ACC112 (cell line): ENCODE measurements at regions not wholly inside any gene's neighbourhood (a gene's known extent, or its start where the extent isn't known, plus 50 kb on each side); places are given as distances from the start of the nearest gene placed in this dataset.

Experiments
- H2AFZ ChIP-seq: fragments of 200-600 bp; sonication (generic); one replicate; pipeline ENCODE4 v1.6.0; 2017; ENCODE audit warnings: antibody characterized with exemption, low read length; ENCODE audit not compliant: unreplicated experiment
- H3K27ac ChIP-seq: fragments of 200-600 bp; sonication (generic); 2 replicates; pipeline ENCODE4 v1.5.1; 2014; ENCODE audit warnings: low read depth, mild to moderate bottlenecking, antibody characterized with exemption, low read length, moderate library complexity
- H3K27me3 ChIP-seq: fragments of 200-600 bp; sonication (generic); 2 replicates; pipeline ENCODE4 v1.6.1; 2014; ENCODE audit warnings: mild to moderate bottlenecking, antibody characterized with exemption, low read length, moderate library complexity, mixed read lengths; ENCODE audit not compliant: insufficient read depth
- H3K36me3 ChIP-seq: fragments of 200-600 bp; sonication (generic); 2 replicates; pipeline ENCODE4 v1.6.1; 2016; ENCODE audit warnings: mild to moderate bottlenecking, antibody characterized with exemption, low read length, moderate library complexity, mixed read lengths; ENCODE audit not compliant: insufficient read depth
- H3K4me1 ChIP-seq: fragments of 200-600 bp; sonication (generic); one replicate; pipeline ENCODE4 v1.6.1; 2016; ENCODE audit warnings: low read length, mixed read lengths; ENCODE audit not compliant: insufficient read depth, unreplicated experiment, control insufficient read depth
- H3K4me3 ChIP-seq: fragments of 200-600 bp; sonication (generic); 2 replicates; pipeline ENCODE4 v1.5.1; 2014; ENCODE audit warnings: mild to moderate bottlenecking, low read depth, low read length
- H3K79me2 ChIP-seq: fragments of 200-600 bp; sonication (generic); one replicate; pipeline ENCODE4 v1.6.0; 2016; ENCODE audit warnings: low read length; ENCODE audit not compliant: control insufficient read depth, unreplicated experiment, insufficient read depth

- Histone ChIP-seq H2AFZ (no peak overlapping the region), H3K4me1 (no peaks in the 10 kb centered on the region), H3K79me2 (peaks cover 3% of the 10 kb centered on the region), H3K27me3 (no peaks in the 10 kb centered on the region), H3K27ac (no peak overlapping the region), H3K36me3 (no peaks in the 10 kb centered on the region), H3K4me3 (no peak overlapping the region)
Measured at GRCh38 chr17:72485596-72485995, 364.8 kb downstream of the SOX9 start.

DNA sequence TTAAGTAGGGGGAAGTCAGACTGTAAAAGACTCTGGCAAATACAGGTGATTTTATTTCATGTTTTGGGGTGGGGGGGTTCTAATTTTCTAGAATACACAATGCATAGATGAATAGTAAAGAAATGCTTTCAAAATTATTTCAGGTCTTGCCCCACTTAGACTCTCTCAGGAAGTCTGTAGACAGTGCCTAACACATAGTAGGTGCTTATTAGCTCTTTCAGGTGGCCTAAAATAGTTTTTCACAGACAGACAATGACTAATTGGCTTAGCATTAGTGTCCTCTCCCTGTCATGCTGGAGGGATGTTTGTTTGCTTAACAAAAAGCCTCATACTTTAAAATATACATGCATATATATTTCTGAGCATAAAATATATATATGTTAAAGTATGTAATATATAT lies 366.0 kb downstream of the SOX9 start:
- Histone ChIP-seq H3K27me3 (no peaks in the 10 kb centered on the region), H3K36me3 (no peaks in the 10 kb centered on the region), H3K4me1 (no peaks in the 10 kb centered on the region), H3K4me3 (no peak overlapping the region), H3K79me2 (peaks cover 3% of the 10 kb centered on the region), H3K27ac (no peak overlapping the region), H2AFZ (no peak overlapping the region)

DNA sequence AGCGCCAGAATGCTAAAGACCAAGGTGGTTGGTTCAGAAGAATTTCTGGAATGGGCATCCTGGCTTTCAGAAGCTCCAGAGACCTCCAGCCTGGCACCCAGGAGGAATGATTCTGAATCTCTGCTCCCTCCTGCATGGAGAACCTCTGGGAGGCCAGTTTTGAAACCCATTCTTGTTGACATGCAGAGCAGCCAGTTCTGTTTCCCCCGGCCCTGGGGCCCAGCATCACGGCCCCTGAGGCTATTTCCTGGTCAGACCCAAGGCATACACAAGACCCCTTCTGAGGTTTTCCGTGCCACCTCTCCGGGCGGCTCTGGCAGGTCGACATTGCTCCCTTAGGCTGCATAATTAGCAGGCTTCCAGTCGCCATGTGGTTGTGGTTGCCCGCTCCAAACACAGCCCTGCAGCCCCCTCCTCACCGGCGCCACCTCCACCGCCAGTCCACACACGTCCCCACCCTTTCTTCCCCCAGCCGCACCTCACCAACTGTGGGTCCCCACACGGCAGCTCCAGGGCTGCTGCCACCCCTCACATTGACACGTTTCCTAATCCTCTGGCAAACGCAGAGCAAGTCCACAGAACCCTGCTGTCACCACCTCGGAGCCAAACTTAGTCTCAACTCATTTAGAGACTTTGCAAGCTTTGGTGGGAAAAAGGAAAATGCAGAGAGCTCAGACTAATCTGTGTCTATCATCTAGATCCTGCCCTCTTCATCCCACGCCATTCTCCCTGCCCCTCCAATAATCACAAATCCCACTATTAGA lies 367.1 kb downstream of the SOX9 start:
- peaks cover 3% of the 10 kb centered on the region for H3K79me2 ChIP-seq
- H3K4me3 ChIP-seq, result no peak overlapping the region
- no peak overlapping the region for H3K27ac ChIP-seq
- no peak overlapping the region for H2AFZ ChIP-seq
- H3K4me1 ChIP-seq, result no peaks in the 10 kb centered on the region
- H3K36me3 ChIP-seq, result no peaks in the 10 kb centered on the region
- H3K27me3 ChIP-seq, result no peaks in the 10 kb centered on the region

- no peaks in the 10 kb centered on the region for H3K27me3 ChIP-seq
- peaks cover 3% of the 10 kb centered on the region for H3K79me2 ChIP-seq
Measured at GRCh38 chr17:72488555-72489271, 367.9 kb downstream of the SOX9 start.

DNA sequence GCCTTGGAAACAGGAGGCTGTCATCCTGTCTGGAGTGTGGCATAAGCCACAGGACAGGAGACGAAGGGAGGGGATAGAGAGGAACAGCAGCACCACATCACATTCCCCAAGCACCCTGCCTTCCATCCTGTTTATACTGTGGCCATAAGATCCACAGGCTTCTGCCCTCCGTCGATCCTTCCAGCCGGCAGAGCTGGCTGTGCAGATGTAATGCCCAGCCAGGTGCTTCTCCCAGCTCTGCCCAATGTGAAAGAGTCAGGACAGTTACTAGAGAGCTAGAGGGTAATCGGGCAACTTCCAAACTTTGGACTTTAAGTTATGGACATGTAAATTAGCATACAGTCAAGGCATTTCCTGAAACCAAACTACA lies 368.4 kb downstream of the SOX9 start:
- H2AFZ ChIP-seq, result no peak overlapping the region

More at GRCh38 chr17:72488555-72489271, 367.9 kb downstream of the SOX9 start:
- H3K36me3 ChIP-seq, result no peaks in the 10 kb centered on the region
- no peak overlapping the region for H3K27ac ChIP-seq
- no peaks in the 10 kb centered on the region for H3K4me1 ChIP-seq
- no peak overlapping the region for H3K4me3 ChIP-seq
- no peak overlapping the region for H2AFZ ChIP-seq

DNA sequence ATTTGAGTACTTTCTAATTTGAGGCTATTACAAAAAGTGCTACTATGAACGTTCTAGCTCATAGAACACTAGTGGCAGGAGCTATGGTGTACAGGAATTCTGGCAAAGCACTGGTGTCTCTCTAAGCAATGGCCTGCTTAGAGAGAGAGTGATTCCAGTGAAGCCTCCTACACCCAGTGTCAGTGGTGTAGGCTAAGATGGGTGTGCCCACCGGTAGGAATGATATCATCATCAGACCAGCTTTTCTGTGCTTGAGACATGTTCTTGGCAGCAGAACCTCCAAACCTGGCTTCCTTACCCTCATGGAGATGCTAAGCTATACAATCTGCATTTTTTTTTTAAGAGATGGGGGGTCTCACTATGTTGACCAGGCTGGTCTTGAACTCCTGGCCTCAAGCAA lies 370.3 kb downstream of the SOX9 start:
- H3K27me3 ChIP-seq, result no peaks in the 10 kb centered on the region
- H2AFZ ChIP-seq, result no peak overlapping the region
- no peak overlapping the region for H3K4me3 ChIP-seq
- no peaks in the 10 kb centered on the region for H3K4me1 ChIP-seq
- peaks cover 9% of the 10 kb centered on the region for H3K79me2 ChIP-seq
- no peaks in the 10 kb centered on the region for H3K36me3 ChIP-seq
- no peak overlapping the region for H3K27ac ChIP-seq

More for the DNA sequence above, 368.4 kb downstream of the SOX9 start:
- no peak overlapping the region for H3K4me3 ChIP-seq
- H3K27me3 ChIP-seq, result no peaks in the 10 kb centered on the region
- H3K36me3 ChIP-seq, result no peaks in the 10 kb centered on the region
- peaks cover 3% of the 10 kb centered on the region for H3K79me2 ChIP-seq
- H3K4me1 ChIP-seq, result no peaks in the 10 kb centered on the region
- H3K27ac ChIP-seq, result no peak overlapping the region

DNA sequence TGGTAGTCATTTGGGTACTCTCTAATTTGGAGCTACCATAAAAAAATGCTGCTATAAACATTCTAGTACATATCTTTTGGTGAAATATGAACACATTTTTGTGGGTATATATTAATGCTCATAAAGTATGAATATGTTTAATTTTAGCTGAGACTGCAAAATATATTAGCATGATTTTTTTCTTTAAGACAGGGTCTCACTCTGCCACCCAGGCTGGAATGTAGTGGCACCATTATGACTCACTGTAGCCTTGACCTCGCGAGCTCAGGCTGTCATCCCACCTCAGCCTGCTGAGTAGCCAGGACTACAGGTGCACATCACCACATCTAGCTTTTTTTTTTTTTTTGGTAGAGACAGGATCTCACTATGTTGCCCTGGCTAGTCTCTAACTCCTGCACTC lies 371.7 kb downstream of the SOX9 start:
- Histone ChIP-seq H3K4me3 (no peak overlapping the region), H3K36me3 (no peaks in the 10 kb centered on the region), H2AFZ (no peak overlapping the region), H3K27ac (no peak overlapping the region), H3K79me2 (peaks cover 6% of the 10 kb centered on the region), H3K4me1 (no peaks in the 10 kb centered on the region), H3K27me3 (no peaks in the 10 kb centered on the region)

DNA sequence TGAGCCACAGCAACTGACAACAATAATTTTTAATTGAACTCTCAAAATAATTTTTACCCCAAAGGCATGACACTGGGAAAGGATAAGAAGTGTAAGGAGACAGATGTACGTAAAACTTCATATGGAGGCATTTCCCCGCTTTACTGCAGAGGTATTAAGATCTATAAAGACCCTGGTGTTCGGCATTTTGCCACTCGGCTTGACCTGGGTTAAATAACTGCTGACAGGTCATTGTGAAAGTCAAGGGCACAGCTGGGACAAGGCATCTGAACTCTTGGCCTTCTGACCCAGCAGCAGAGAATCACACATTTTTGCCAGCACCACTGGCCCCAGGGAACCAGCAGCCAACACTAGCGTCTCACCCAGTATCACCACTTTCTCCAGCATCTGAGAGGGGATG lies 372.1 kb downstream of the SOX9 start:
- Histone ChIP-seq H3K4me3 (no peak overlapping the region), H3K79me2 (peaks cover 6% of the 10 kb centered on the region), H3K27me3 (no peaks in the 10 kb centered on the region), H3K27ac (no peak overlapping the region), H3K36me3 (no peaks in the 10 kb centered on the region), H3K4me1 (no peaks in the 10 kb centered on the region), H2AFZ (no peak overlapping the region)

DNA sequence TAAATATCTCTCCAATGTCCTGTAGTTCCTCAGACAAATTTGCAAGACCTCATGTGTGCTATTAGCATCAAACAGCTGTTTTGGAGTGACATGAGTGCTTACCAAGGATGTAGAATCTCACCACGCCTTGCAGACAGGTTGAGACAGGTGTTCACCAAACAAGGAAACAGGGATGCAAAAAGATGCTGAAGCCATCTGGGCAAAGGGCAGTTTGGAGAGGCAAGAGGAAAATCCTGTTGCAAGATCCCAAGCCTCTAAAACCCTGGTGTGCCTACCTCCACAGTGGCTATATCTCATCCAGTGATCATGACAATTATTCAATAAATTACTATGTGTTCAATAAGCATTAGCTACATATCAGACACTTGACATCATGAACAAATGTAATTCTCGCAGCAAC lies 373.7 kb downstream of the SOX9 start:
- no peak overlapping the region for H3K4me3 ChIP-seq
- H2AFZ ChIP-seq, result no peak overlapping the region
- no peak overlapping the region for H3K27ac ChIP-seq
- H3K79me2 ChIP-seq, result peaks cover 11% of the 10 kb centered on the region
- H3K4me1 ChIP-seq, result no peaks in the 10 kb centered on the region
- H3K27me3 ChIP-seq, result no peaks in the 10 kb centered on the region
- H3K36me3 ChIP-seq, result no peaks in the 10 kb centered on the region

DNA sequence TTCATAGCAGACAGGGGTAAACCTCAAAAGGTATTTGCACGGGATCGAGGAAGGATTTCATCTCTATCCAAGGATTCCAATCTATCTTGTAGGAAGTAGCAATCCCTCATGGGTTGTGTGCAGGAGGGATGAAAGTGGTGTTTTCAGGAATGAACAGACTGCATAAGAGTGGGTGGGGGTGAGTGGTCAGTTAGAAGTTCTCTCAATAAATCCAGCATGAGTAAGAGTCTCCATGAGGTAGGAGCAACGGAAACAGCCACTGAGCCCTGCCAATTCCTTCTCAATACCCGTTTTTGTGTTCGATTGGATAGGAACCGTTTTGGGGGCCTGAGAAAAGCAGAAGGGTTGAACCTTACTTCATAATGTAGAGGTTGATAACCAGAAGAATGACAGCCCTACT lies 375.6 kb downstream of the SOX9 start:
- Histone ChIP-seq H3K4me3 (no peak overlapping the region), H3K27me3 (no peaks in the 10 kb centered on the region), H3K79me2 (peaks cover 13% of the 10 kb centered on the region), H3K4me1 (no peaks in the 10 kb centered on the region), H3K27ac (no peak overlapping the region), H2AFZ (no peak overlapping the region), H3K36me3 (no peaks in the 10 kb centered on the region)

GRCh38 chr17:72497915-72498314 lies 377.1 kb downstream of the SOX9 start:
- Histone ChIP-seq H3K4me1 (peaks cover 9% of the 10 kb centered on the region), H3K36me3 (no peaks in the 10 kb centered on the region), H3K79me2 (peaks cover 17% of the 10 kb centered on the region), H3K27me3 (no peaks in the 10 kb centered on the region), H3K4me3 (no peak overlapping the region), H2AFZ (no peak overlapping the region), H3K27ac (no peak overlapping the region)
